Peyer's patch (tissue), 4 donors: ENCODE measurements at regions not wholly inside any gene's neighbourhood (a gene's known extent, or its start where the extent isn't known, plus 50 kb on each side); places are given as distances from the start of the nearest gene placed in this dataset.

Source experiments
- CTCF ChIP-seq, 6 experiments: fragments of 450-650 bp in 4 of 6; fragments of 200-600 bp in 2 of 6; sonication (generic) in 1 of 6; IDR thresholded peaks; one replicate each; pipeline ENCODE4 v1.5.1; 2017 to 2019; ENCODE audit warnings: antibody characterized with exemption in 6 of 6, mild to moderate bottlenecking in 3 of 6, moderate library complexity in 1 of 6
- POLR2A ChIP-seq, 2 donors: fragments of 450-650 bp; IDR thresholded peaks; one replicate each; pipeline ENCODE4 v1.5.1; 2017; ENCODE audit warnings: antibody characterized with exemption in 2 of 2, mild to moderate bottlenecking in 2 of 2, moderate library complexity in 2 of 2

GRCh38 chr4:13024147-13025105 is 459.7 kb downstream of the RAB28 start:
- TF ChIP-seq CTCF (IDR thresholded peaks at IDR 0.05) (no peak), POLR2A (IDR thresholded peaks at IDR 0.05) (no peak)
